Fibroblast of lung (primary cell): ENCODE measurements at regions not wholly inside any gene's neighbourhood (a gene's known extent, or its start where the extent isn't known, plus 50 kb on each side); places are given as distances from the start of the nearest gene placed in this dataset.

Source experiments
- DNase-seq, 2 donors: peaks; one replicate each; pipeline versions ENCODE4 v3.0.0 to v3.0.0-alpha.2; 2010; ENCODE audit warnings: low read depth in 2 of 2
- H2AFZ ChIP-seq: 2 replicates; pipeline ENCODE4 v1.5.1; 2012; ENCODE audit warnings: low read length, control low read depth, inconsistent platforms
- H3K27ac ChIP-seq: 2 replicates; pipeline ENCODE4 v1.5.1; 2011; ENCODE audit warnings: low read length, control low read depth; ENCODE audit not compliant: insufficient read depth
- H3K27me3 ChIP-seq: 2 replicates; pipeline ENCODE4 v1.5.1; 2011; ENCODE audit warnings: mild to moderate bottlenecking, low read length; ENCODE audit not compliant: control insufficient read depth, insufficient read depth
- H3K36me3 ChIP-seq: 2 replicates; pipeline ENCODE4 v1.5.1; 2011; ENCODE audit warnings: low read length; ENCODE audit not compliant: control insufficient read depth, insufficient read depth
- H3K4me1 ChIP-seq: 2 replicates; pipeline ENCODE4 v1.5.1; 2011; ENCODE audit warnings: low read length; ENCODE audit not compliant: control insufficient read depth, insufficient read depth; ENCODE audit errors: extremely low read depth
- H3K4me2 ChIP-seq: 2 replicates; pipeline ENCODE4 v1.5.1; 2011; ENCODE audit warnings: low read length, control low read depth; ENCODE audit not compliant: insufficient read depth; ENCODE audit errors: extremely low read depth
- H3K4me3 ChIP-seq, 4 experiments: fragments of 200-600 bp in 1 of 4; sonication (generic) in 1 of 4; replicated peaks in 1 of 4; 2 replicates each; pipeline ENCODE4 v1.5.1; 2011 to 2016; ENCODE audit warnings: low read length in 4 of 4, low read depth in 3 of 4, mild to moderate bottlenecking in 3 of 4, control low read depth in 2 of 4, inconsistent platforms in 1 of 4, mixed read lengths in 1 of 4; ENCODE audit not compliant: insufficient read depth in 1 of 4; ENCODE audit errors: control extremely low read depth in 1 of 4
- H3K79me2 ChIP-seq: 2 replicates; pipeline ENCODE4 v1.5.1; 2012; ENCODE audit warnings: mild to moderate bottlenecking, low read length, inconsistent platforms; ENCODE audit not compliant: control insufficient read depth, insufficient read depth
- H3K9ac ChIP-seq: 2 replicates; pipeline ENCODE4 v1.5.1; 2011; ENCODE audit warnings: mild to moderate bottlenecking, low read length, control low read depth; ENCODE audit not compliant: insufficient read depth
- H3K9me3 ChIP-seq: 2 replicates; pipeline ENCODE4 v1.5.1; 2012; ENCODE audit warnings: low read depth, low read length; ENCODE audit not compliant: control insufficient read depth, insufficient read depth
- H4K20me1 ChIP-seq: 2 replicates; pipeline ENCODE4 v1.5.1; 2011; ENCODE audit warnings: low read length; ENCODE audit not compliant: control insufficient read depth, insufficient read depth; ENCODE audit errors: extremely low read depth
- CTCF ChIP-seq, 2 donors: IDR thresholded peaks in 1 of 2; conservative IDR thresholded peaks in 1 of 2; 1 replicate in 1 of 2; 2 replicates in 1 of 2; pipeline ENCODE4 v1.5.1; 2011 to 2012; ENCODE audit warnings: low read length in 2 of 2, control low read depth in 1 of 2, inconsistent platforms in 1 of 2, low read depth in 1 of 2, mild to moderate bottlenecking in 1 of 2
- EZH2 ChIP-seq: IDR thresholded peaks from 2 replicates; pipeline ENCODE4 v1.5.1; 2012; ENCODE audit warnings: low read length, control low read depth, mild to moderate bottlenecking; ENCODE audit errors: missing control alignments

DNA sequence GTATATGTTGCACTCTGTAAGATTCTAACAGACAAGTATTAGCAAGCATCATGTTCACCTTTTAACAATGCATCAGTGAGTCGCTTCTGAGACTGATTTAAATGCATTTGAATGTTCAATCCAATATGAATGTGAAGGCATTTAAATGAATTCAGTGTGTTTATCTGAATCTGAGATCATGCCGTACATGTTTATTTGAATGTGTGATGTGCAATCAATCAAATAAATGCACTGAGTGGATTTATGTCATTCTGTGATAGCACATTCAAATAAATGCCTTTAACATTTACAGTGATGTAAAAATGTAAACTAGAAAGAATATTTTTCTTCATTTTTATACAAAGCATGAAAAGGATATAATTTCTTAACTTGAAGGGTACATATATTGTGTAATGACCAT lies 1063.5 kb upstream of the NUDT12 start:
- no peaks in the 10 kb centered on the region for H3K4me1 ChIP-seq
- TF ChIP-seq EZH2 = no peak
- no peak for TF ChIP-seq CTCF (conservative IDR thresholded peaks at IDR 0.05 in 1 of 2, IDR thresholded peaks at IDR 0.05 in 1 of 2; ENCODE audit: low read depth in 1 of 2, low read length in 2 of 2)
- no peaks in the 10 kb centered on the region for H3K79me2 ChIP-seq
- H3K4me3 ChIP-seq = no peak overlapping the region
- no peaks in the 10 kb centered on the region for H3K36me3 ChIP-seq
- no peak overlapping the region for H3K9ac ChIP-seq
- H2AFZ ChIP-seq = no peak overlapping the region
- H3K27me3 ChIP-seq = no peaks in the 10 kb centered on the region
- H3K9me3 ChIP-seq = no peaks in the 10 kb centered on the region
- H4K20me1 ChIP-seq = no peaks in the 10 kb centered on the region
- H3K27ac ChIP-seq = no peak overlapping the region
- peak in 1 of 2 donors; percentile 22 for DNase-seq
- no peak overlapping the region for H3K4me2 ChIP-seq

- Histone ChIP-seq H2AFZ (no peak overlapping the region), H3K9me3 (no peaks in the 10 kb centered on the region), H3K4me1 (no peaks in the 10 kb centered on the region), H4K20me1 (no peaks in the 10 kb centered on the region), H3K79me2 (no peaks in the 10 kb centered on the region), H3K4me3 (no peak overlapping the region), H3K27ac (no peak overlapping the region), H3K4me2 (no peak overlapping the region), H3K36me3 (no peaks in the 10 kb centered on the region), H3K9ac (no peak overlapping the region), H3K27me3 (no peaks in the 10 kb centered on the region)
- TF ChIP-seq CTCF (conservative IDR thresholded peaks at IDR 0.05 in 1 of 2, IDR thresholded peaks at IDR 0.05 in 1 of 2; ENCODE audit: low read depth in 1 of 2, low read length in 2 of 2) (no peak), EZH2 (no peak)
- no peak for DNase-seq
These were observed 1049.4 kb upstream of the NUDT12 start for GRCh38 chr5:104612005-104612404.

DNA sequence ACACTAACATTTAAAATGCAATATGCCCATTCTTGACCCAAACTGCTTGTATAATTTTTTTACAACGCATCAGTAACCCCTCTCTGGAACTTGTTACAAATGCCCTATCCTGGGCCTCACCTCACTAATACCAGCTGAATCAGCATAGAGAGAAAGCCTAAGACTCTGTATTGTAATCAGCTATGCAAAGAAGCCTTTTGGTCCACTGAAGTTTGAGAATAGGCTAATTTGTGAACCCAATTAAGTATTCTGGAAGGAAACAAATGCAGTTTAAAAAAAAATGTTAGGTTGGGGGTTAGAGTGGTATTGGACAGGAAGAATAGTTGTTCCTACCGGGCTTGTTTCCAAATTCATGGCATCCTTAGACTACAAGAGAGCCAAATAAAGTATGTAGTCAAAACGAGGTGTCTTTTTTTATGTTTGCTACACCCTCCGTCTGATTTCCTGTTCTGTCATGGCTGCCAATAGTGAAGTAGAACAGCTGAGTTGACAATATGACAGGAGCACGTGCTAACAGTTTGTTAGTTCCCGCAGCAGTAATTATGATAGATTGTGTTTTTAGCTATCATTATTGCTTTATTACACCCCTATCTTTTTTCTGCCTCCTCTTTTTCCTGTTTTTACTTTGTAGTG lies 1048.7 kb upstream of the NUDT12 start:
- H3K9me3 ChIP-seq = no peaks in the 10 kb centered on the region
- no peak for TF ChIP-seq EZH2
- TF ChIP-seq CTCF (conservative IDR thresholded peaks at IDR 0.05 in 1 of 2, IDR thresholded peaks at IDR 0.05 in 1 of 2; ENCODE audit: low read depth in 1 of 2, low read length in 2 of 2) = no peak
- no peaks in the 10 kb centered on the region for H4K20me1 ChIP-seq
- no peaks in the 10 kb centered on the region for H3K36me3 ChIP-seq
- no peak overlapping the region for H3K4me2 ChIP-seq
- no peak overlapping the region for H3K9ac ChIP-seq
- H3K4me1 ChIP-seq = no peaks in the 10 kb centered on the region
- H3K27ac ChIP-seq = no peak overlapping the region
- no peaks in the 10 kb centered on the region for H3K27me3 ChIP-seq
- no peak overlapping the region for H3K4me3 ChIP-seq
- no peaks in the 10 kb centered on the region for H3K79me2 ChIP-seq
- DNase-seq = peak in 1 of 2 donors; percentile 0
- H2AFZ ChIP-seq = no peak overlapping the region
